GM23338 (cell line): ENCODE measurements at regions not wholly inside any gene's neighbourhood (a gene's known extent, or its start where the extent isn't known, plus 50 kb on each side); places are given as distances from the start of the nearest gene placed in this dataset.

ENCODE experiments used
- ATAC-seq: fragments of 200-7000 bp; cut with Tn5 transposase; 3 replicates; pipeline ENCODE4 v1.9.1; 2020
- DNase-seq: peaks from one replicate; pipeline ENCODE4 v3.0.0-alpha.2; 2015; ENCODE audit warnings: low spot score
- H2AFZ ChIP-seq: fragments of 200-600 bp; sonication (generic); 2 replicates; pipeline ENCODE4 v1.8.0; 2016; ENCODE audit warnings: antibody characterized with exemption, mild to moderate bottlenecking, moderate library complexity
- H3F3A ChIP-seq: fragments of 200-600 bp; sonication (generic); replicated peaks from 2 replicates; pipeline ENCODE4 v1.8.0; 2017; ENCODE audit warnings: antibody characterized with exemption, mixed run types, low read depth
- H3K27ac ChIP-seq: fragments of 200-600 bp; sonication (generic); 2 replicates; pipeline ENCODE4 v1.6.1; 2016; ENCODE audit warnings: low read depth
- H3K27me3 ChIP-seq: fragments of 200-600 bp; sonication (generic); 2 replicates; pipeline ENCODE4 v1.8.0; 2016; ENCODE audit warnings: mild to moderate bottlenecking, mixed run types, moderate library complexity; ENCODE audit not compliant: insufficient read depth
- H3K36me3 ChIP-seq: fragments of 200-600 bp; sonication (generic); 2 replicates; pipeline ENCODE4 v1.8.0; 2016; ENCODE audit warnings: mild to moderate bottlenecking; ENCODE audit not compliant: insufficient read depth
- H3K4me1 ChIP-seq: fragments of 200-600 bp; sonication (generic); 2 replicates; pipeline ENCODE4 v1.8.0; 2016; ENCODE audit warnings: mild to moderate bottlenecking, moderate library complexity; ENCODE audit not compliant: insufficient read depth
- H3K4me2 ChIP-seq: fragments of 200-600 bp; sonication (generic); 2 replicates; pipeline ENCODE4 v1.7.1; 2017; ENCODE audit warnings: mixed run types
- H3K4me3 ChIP-seq: fragments of 200-600 bp; sonication (generic); 2 replicates; pipeline ENCODE4 v1.6.1; 2016; ENCODE audit warnings: mixed run types
- H3K79me2 ChIP-seq: fragments of 200-600 bp; sonication (generic); replicated peaks from 2 replicates; pipeline ENCODE4 v1.8.0; 2017; ENCODE audit warnings: mild to moderate bottlenecking; ENCODE audit not compliant: insufficient read depth
- H3K9me2 ChIP-seq: fragments of 200-600 bp; sonication (generic); 2 replicates; pipeline ENCODE4 v1.8.0; 2017; ENCODE audit not compliant: insufficient read depth
- H4K20me1 ChIP-seq: fragments of 200-600 bp; sonication (generic); replicated peaks from 2 replicates; pipeline ENCODE4 v1.8.0; 2017; ENCODE audit warnings: mild to moderate bottlenecking; ENCODE audit not compliant: insufficient read depth
- H3K27ac Mint-ChIP-seq: 2 replicates; pipeline ENCODE4 v1.8.0; 2020; ENCODE audit warnings: inconsistent platforms, mild to moderate bottlenecking, moderate library complexity, mixed read lengths
- H3K27me3 Mint-ChIP-seq: 3 replicates; pipeline ENCODE4 v1.8.0; 2022; ENCODE audit warnings: low read depth, mild to moderate bottlenecking, moderate library complexity, mixed read lengths, inconsistent platforms; ENCODE audit not compliant: insufficient read depth, poor library complexity
- H3K36me3 Mint-ChIP-seq: 3 replicates; pipeline ENCODE4 v1.8.0; 2021; ENCODE audit warnings: low read depth, mild to moderate bottlenecking, inconsistent platforms, moderate library complexity, mixed read lengths
- H3K4me1 Mint-ChIP-seq: 3 replicates; pipeline ENCODE4 v1.8.0; 2020; ENCODE audit warnings: mild to moderate bottlenecking, inconsistent platforms, mixed read lengths
- H3K4me3 Mint-ChIP-seq: 3 replicates; pipeline ENCODE4 v1.8.0; 2021; ENCODE audit warnings: moderate library complexity, mild to moderate bottlenecking, inconsistent platforms, mixed read lengths
- H3K9me3 Mint-ChIP-seq: 3 replicates; pipeline ENCODE4 v1.8.0; 2020; ENCODE audit warnings: moderate library complexity, mild to moderate bottlenecking, inconsistent platforms, mixed read lengths
- CTCF ChIP-seq, 2 experiments: fragments of 200-600 bp in 1 of 2; sonication (generic) in 1 of 2; conservative IDR thresholded peaks; 2 replicates each; pipeline versions ENCODE4 v1.5.1 to v1.6.1; 2016 to 2017; ENCODE audit warnings: antibody characterized with exemption in 2 of 2, low read depth in 2 of 2, mild to moderate bottlenecking in 2 of 2, moderate library complexity in 1 of 2
- ETS1 ChIP-seq: IDR thresholded peaks from 2 replicates; pipeline ENCODE4 v1.6.1; 2016; ENCODE audit warnings: antibody characterized with exemption
- JUNB ChIP-seq: IDR thresholded peaks from one replicate; pipeline ENCODE4 v1.6.1; 2016; ENCODE audit warnings: antibody characterized with exemption; ENCODE audit not compliant: unreplicated experiment
- NANOG ChIP-seq: IDR thresholded peaks from 2 replicates; pipeline ENCODE4 v1.6.1; 2016; ENCODE audit warnings: antibody characterized with exemption, borderline replicate concordance
- POLR2AphosphoS5 ChIP-seq: IDR thresholded peaks from 2 replicates; pipeline ENCODE4 v1.6.1; 2016; ENCODE audit warnings: antibody characterized with exemption, low read depth
- REST ChIP-seq: IDR thresholded peaks from one replicate; pipeline ENCODE4 v1.6.1; 2018; ENCODE audit warnings: antibody characterized with exemption; ENCODE audit not compliant: unreplicated experiment
- STAT1 ChIP-seq: IDR thresholded peaks from one replicate; pipeline ENCODE4 v1.6.1; 2016; ENCODE audit warnings: antibody characterized with exemption; ENCODE audit not compliant: unreplicated experiment
- ZNF114 ChIP-seq: fragments of 250-450 bp; sonication (Bioruptor Pico); IDR thresholded peaks from 2 replicates; pipeline ENCODE4 v1.5.0; 2020; ENCODE audit warnings: mild to moderate bottlenecking, moderate library complexity
- ZNF331 ChIP-seq: fragments of 250-450 bp; sonication (Bioruptor Pico); IDR thresholded peaks from 2 replicates; pipeline ENCODE4 v1.5.0; 2020; ENCODE audit warnings: low read depth, mild to moderate bottlenecking, moderate library complexity
- ZNF462 ChIP-seq: fragments of 250-450 bp; sonication (Bioruptor Pico); IDR thresholded peaks from 2 replicates; pipeline ENCODE4 v1.5.0; 2020; ENCODE audit warnings: mild to moderate bottlenecking, moderate library complexity

GRCh38 chr5:22964632-22965031 lies 111.5 kb upstream of the CDH12 start (continued):
- TF ChIP-seq REST (no peak), CTCF (conservative IDR thresholded peaks at IDR 0.05; ENCODE audit: low read depth in 2 of 2) (no peak), ZNF114 (CRISPR knock-in tag) (no peak), JUNB (no peak), POLR2AphosphoS5 (no peak), ETS1 (no peak), ZNF331 (CRISPR knock-in tag) (no peak), STAT1 (no peak)

- H3K27ac ChIP-seq, result no peak overlapping the region
- no peaks in the 10 kb centered on the region for H3K36me3 ChIP-seq
- Mint-ChIP-seq H3K27me3 (peaks cover 1% of the 10 kb centered on the region), H3K27ac (no peak overlapping the region), H3K4me1 (peaks cover 3% of the 10 kb centered on the region; the same call in 1 of the 3 replicates), H3K4me3 (no peak overlapping the region), H3K36me3 (no peaks in the 10 kb centered on the region), H3K9me3 (no peaks in the 10 kb centered on the region)
- no peaks in the 10 kb centered on the region for H3K79me2 ChIP-seq
- DNase-seq (no peak), ATAC-seq (no peak)
- H3K4me3 ChIP-seq, result no peak overlapping the region
- H3F3A ChIP-seq, result no peaks in the 10 kb centered on the region
- no peak overlapping the region for H3K4me2 ChIP-seq
- H3K27me3 ChIP-seq, result no peaks in the 10 kb centered on the region
- H4K20me1 ChIP-seq, result no peaks in the 10 kb centered on the region
- H3K9me2 ChIP-seq, result no peaks in the 10 kb centered on the region
- H3K4me1 ChIP-seq, result no peaks in the 10 kb centered on the region
- no peak overlapping the region for H2AFZ ChIP-seq
- TF ChIP-seq ZNF462 (CRISPR knock-in tag) (no peak), ZNF114 (CRISPR knock-in tag) (no peak), STAT1 (no peak), NANOG (no peak), ETS1 (no peak), JUNB (no peak), POLR2AphosphoS5 (no peak)
Observed at GRCh38 chr5:22958462-22959262, 105.5 kb upstream of the CDH12 start.
